ENCODE measurements at regions not wholly inside any gene's neighbourhood (a gene's known extent, or its start where the extent isn't known, plus 50 kb on each side); places are given as distances from the start of the nearest gene placed in this dataset.
"Not testable (repeated sequence)": the region's sequence is repeated elsewhere in the genome, so short reads cannot be mapped to it uniquely, and the experiment has no call there.

DNA sequence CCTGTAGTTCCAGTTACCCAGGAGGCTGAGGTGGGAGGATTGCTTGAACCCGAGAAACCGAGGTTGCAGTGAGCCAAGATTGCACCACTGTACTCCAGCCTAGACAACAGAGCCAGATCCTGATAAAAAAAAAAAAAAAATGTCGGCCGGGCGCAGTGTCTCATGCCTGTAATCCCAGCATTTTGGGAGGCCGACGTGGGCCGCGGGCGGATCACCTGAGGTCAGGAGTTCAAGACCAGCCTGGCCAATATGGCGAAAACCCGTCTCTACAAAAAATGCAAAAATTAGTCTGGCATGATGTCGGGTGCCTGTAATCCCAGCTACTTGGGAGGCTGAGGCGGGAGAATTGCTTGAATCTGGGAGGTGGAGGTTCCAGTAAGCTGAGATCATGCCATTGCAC is 60.4 kb upstream of the RGPD5 start:
- not testable (repeated sequence) for H2BK5ac ChIP-seq (ENCODE audit: low read length); H3K4me2 ChIP-seq (ENCODE audit: insufficient read depth, low read length, poor library complexity, severe bottlenecking)
- no CpG with 5 or more reads among the region's 14 CpGs for WGBS, 2 donors (ENCODE audit: extremely low coverage in 2 of 2, insufficient read length in 2 of 2, insufficient replicate concordance in 1 of 2)

DNA sequence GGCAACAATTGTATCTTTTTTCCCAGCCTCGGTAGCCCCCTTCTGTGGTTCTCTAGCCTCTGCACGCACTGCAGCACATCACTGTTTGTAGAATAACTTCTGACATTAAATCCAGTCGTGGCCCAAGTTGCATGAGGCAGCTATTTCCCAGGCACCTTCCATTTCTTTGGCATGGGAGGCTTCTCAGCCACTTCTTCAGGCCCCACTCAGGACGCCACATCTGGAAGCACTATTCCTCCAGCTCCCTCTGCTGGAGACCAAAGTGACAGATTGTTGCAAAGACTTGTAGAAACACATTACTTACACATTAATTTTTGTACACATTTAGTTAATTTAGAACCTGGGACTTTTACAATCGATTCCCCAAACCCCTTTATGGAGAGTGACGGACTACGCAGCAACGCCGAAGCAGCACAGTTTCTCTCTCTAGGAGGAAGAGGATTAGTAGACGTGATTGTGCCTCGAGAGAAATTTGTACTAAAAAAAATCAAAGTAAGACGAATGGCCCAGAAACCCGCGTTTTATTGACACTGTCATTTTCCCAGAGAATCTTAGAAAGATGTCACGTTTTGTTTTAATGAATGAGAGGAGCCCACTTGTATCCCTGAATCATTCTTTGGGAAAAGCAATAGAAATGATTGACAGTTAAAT is 57.8 kb upstream of the RGPD5 start:
- no peak overlapping the region for H3K18ac ChIP-seq (ENCODE audit: low read length)
- peak; percentile 36 for DNase-seq (ENCODE audit: low spot score)

More for the DNA sequence above, 60.4 kb upstream of the RGPD5 start:
- H3K27ac ChIP-seq (replicated peaks; ENCODE audit: low read length); H2BK15ac ChIP-seq (ENCODE audit: low read length); H2AK5ac ChIP-seq (ENCODE audit: low read depth, low read length); DNase-seq (ENCODE audit: low spot score); H4K8ac ChIP-seq (ENCODE audit: low read depth, low read length); H3K14ac ChIP-seq (ENCODE audit: low read length); H3K9ac ChIP-seq (ENCODE audit: low read depth, low read length, poor library complexity); H3K18ac ChIP-seq (ENCODE audit: low read length); H3K79me1 ChIP-seq (ENCODE audit: low read depth, low read length); H3K36me3 ChIP-seq (replicated peaks in 1 of 2; ENCODE audit: control insufficient read depth in 2 of 2, insufficient read depth in 2 of 2, low read length in 2 of 2); H2BK120ac ChIP-seq (ENCODE audit: low read depth, low read length); H3K4me3 ChIP-seq (ENCODE audit: low read length in 2 of 2); H4K91ac ChIP-seq (ENCODE audit: low read depth, low read length, poor library complexity); H2AFZ ChIP-seq (ENCODE audit: low read length); H3K9me3 ChIP-seq (replicated peaks in 1 of 2; ENCODE audit: control insufficient read depth in 2 of 2, insufficient read depth in 1 of 2, low read depth in 1 of 2, low read length in 2 of 2); H3K23ac ChIP-seq (ENCODE audit: low read depth, low read length, poor library complexity); H3K27me3 ChIP-seq (ENCODE audit: control insufficient read depth in 3 of 3, insufficient read depth in 3 of 3, low read depth in 1 of 3, low read length in 3 of 3); H3K4ac ChIP-seq (ENCODE audit: low read length); H3K4me1 ChIP-seq (ENCODE audit: control insufficient read depth in 2 of 2, insufficient read depth in 1 of 2, low read depth in 1 of 2, low read length in 2 of 2); H2BK12ac ChIP-seq (ENCODE audit: low read length): not testable (repeated sequence)

More for the DNA sequence above, 57.8 kb upstream of the RGPD5 start:
- H3K36me3 ChIP-seq (replicated peaks in 1 of 2; ENCODE audit: control insufficient read depth in 2 of 2, insufficient read depth in 2 of 2, low read length in 2 of 2) = no peaks in the 10 kb centered on the region
- no peak overlapping the region for H3K4me2 ChIP-seq (ENCODE audit: insufficient read depth, low read length, poor library complexity, severe bottlenecking)
- H2BK15ac ChIP-seq (ENCODE audit: low read length) = no peak overlapping the region
- no peak overlapping the region for H4K8ac ChIP-seq (ENCODE audit: low read depth, low read length)
- H2AFZ ChIP-seq (ENCODE audit: low read length) = peak overlapping the region; percentile 72
- no peak overlapping the region for H3K27ac ChIP-seq (replicated peaks; ENCODE audit: low read length)
- no peak overlapping the region for H4K91ac ChIP-seq (ENCODE audit: low read depth, low read length, poor library complexity)
- no CpG with 5 or more reads among the region's 15 CpGs for WGBS, 2 donors (ENCODE audit: extremely low coverage in 2 of 2, insufficient read length in 2 of 2, insufficient replicate concordance in 1 of 2)
- peaks cover 0 to 3% of the 10 kb centered on the region in 2 donors for H3K4me1 ChIP-seq (ENCODE audit: control insufficient read depth in 2 of 2, insufficient read depth in 1 of 2, low read depth in 1 of 2, low read length in 2 of 2)
- H2AK5ac ChIP-seq (ENCODE audit: low read depth, low read length) = no peak overlapping the region
- no peak overlapping the region for H3K4me3 ChIP-seq (ENCODE audit: low read length in 2 of 2)
- no peak overlapping the region for H2BK5ac ChIP-seq (ENCODE audit: low read length)
- H3K9me3 ChIP-seq (replicated peaks in 1 of 2; ENCODE audit: control insufficient read depth in 2 of 2, insufficient read depth in 1 of 2, low read depth in 1 of 2, low read length in 2 of 2) = peaks cover 0 to 6% of the 10 kb centered on the region in 2 donors
- no peak overlapping the region for H3K4ac ChIP-seq (ENCODE audit: low read length)
- H3K9ac ChIP-seq (ENCODE audit: low read depth, low read length, poor library complexity) = no peak overlapping the region
- H3K27me3 ChIP-seq (ENCODE audit: control insufficient read depth in 3 of 3, insufficient read depth in 3 of 3, low read depth in 1 of 3, low read length in 3 of 3) = no peaks in the 10 kb centered on the region
- H2BK120ac ChIP-seq (ENCODE audit: low read depth, low read length) = no peak overlapping the region
- no peak overlapping the region for H3K23ac ChIP-seq (ENCODE audit: low read depth, low read length, poor library complexity)
- H3K79me1 ChIP-seq (ENCODE audit: low read depth, low read length) = no peaks in the 10 kb centered on the region
- no peak overlapping the region for H2BK12ac ChIP-seq (ENCODE audit: low read length)
- H3K14ac ChIP-seq (ENCODE audit: low read length) = no peak overlapping the region
